Endothelial cell of umbilical vein (primary cell): ENCODE measurements at regions not wholly inside any gene's neighbourhood (a gene's known extent, or its start where the extent isn't known, plus 50 kb on each side); places are given as distances from the start of the nearest gene placed in this dataset.

Source experiments
- BruUV-seq: library from RNA; stranded (reverse); fragments of 400-500 nt; replicated peaks from 2 replicates; lab custom pipeline; 2021; lab: Mats Ljungman, UMichigan
- CTCF ChIA-PET: fragments of 300-600, 350-600 bp; sonication (Branson Sonifier 250); formaldehyde crosslinking; loops from one replicate; lab custom pipeline; 2021; ENCODE audit warnings: antibody characterized with exemption, inconsistent platforms; lab: Charles Lee
- POLR2A ChIA-PET: fragments of 300-600, 350-600 bp; sonication (Branson Sonifier 250); formaldehyde crosslinking; loops from one replicate; lab custom pipeline; 2021; ENCODE audit warnings: antibody characterized with exemption, inconsistent platforms; lab: Charles Lee
- DNase-seq: peaks from one replicate; pipeline ENCODE4 v3.0.0-alpha.2; 2011; ENCODE audit warnings: low read depth, low spot score
- FAIRE-seq: peaks from 2 replicates; lab custom pipeline; 2011; peaks lifted over from hg19 to GRCh38; lab: Jason Lieb, UNC
- H2AFZ ChIP-seq: 2 replicates; pipeline ENCODE4 v1.6.0; 2012; ENCODE audit warnings: low read depth, low read length, control low read depth, inconsistent platforms
- H3K27ac ChIP-seq: 2 replicates; pipeline ENCODE4 v1.5.1; 2011; ENCODE audit warnings: low read depth, mild to moderate bottlenecking, control low read depth, low read length, moderate library complexity; ENCODE audit not compliant: insufficient read depth
- H3K27me3 ChIP-seq, 2 experiments: 2 replicates each; pipeline versions ENCODE4 v1.6.0 to v1.6.1; 2011; ENCODE audit warnings: low read length in 2 of 2, mixed read lengths in 1 of 2; ENCODE audit not compliant: control insufficient read depth in 2 of 2, insufficient read depth in 2 of 2
- H3K36me3 ChIP-seq, 2 experiments: 2 replicates in 1 of 2; 3 replicates in 1 of 2; pipeline ENCODE4 v1.5.1; 2011; ENCODE audit warnings: low read length in 2 of 2, mild to moderate bottlenecking in 1 of 2, moderate library complexity in 1 of 2; ENCODE audit not compliant: control insufficient read depth in 2 of 2, insufficient read depth in 2 of 2; ENCODE audit errors: extremely low read depth in 1 of 2
- H3K4me1 ChIP-seq: 3 replicates; pipeline ENCODE4 v1.5.1; 2011; ENCODE audit warnings: mild to moderate bottlenecking, low read length; ENCODE audit not compliant: control insufficient read depth, insufficient read depth; ENCODE audit errors: extremely low read depth
- H3K4me2 ChIP-seq: 2 replicates; pipeline ENCODE4 v1.6.1; 2011; ENCODE audit warnings: low read length, control low read depth, mixed read lengths; ENCODE audit not compliant: insufficient read depth
- H3K4me3 ChIP-seq, 3 experiments: fragments of 200-600 bp in 1 of 3; sonication (generic), shearing (Covaris generic) in 1 of 3; replicated peaks in 1 of 3; 2 replicates each; pipeline ENCODE4 v1.5.1; 2011 to 2016; ENCODE audit warnings: control low read depth in 3 of 3, low read length in 3 of 3, mild to moderate bottlenecking in 2 of 3, inconsistent platforms in 1 of 3, low read depth in 1 of 3, moderate library complexity in 1 of 3; ENCODE audit not compliant: insufficient read depth in 1 of 3
- H3K79me2 ChIP-seq: 2 replicates; pipeline ENCODE4 v1.6.0; 2012; ENCODE audit warnings: low read length, inconsistent platforms; ENCODE audit not compliant: control insufficient read depth, insufficient read depth
- H3K9ac ChIP-seq: replicated peaks from 2 replicates; pipeline ENCODE3; 2011; ENCODE audit warnings: low read length, control low read depth; ENCODE audit not compliant: insufficient read depth; ENCODE audit errors: extremely low read depth
- H3K9me1 ChIP-seq: replicated peaks from 3 replicates; pipeline ENCODE4 v1.6.0; 2011; ENCODE audit warnings: mild to moderate bottlenecking, low read length; ENCODE audit not compliant: control insufficient read depth, insufficient read depth; ENCODE audit errors: extremely low read depth
- H3K9me3 ChIP-seq: replicated peaks from 2 replicates; pipeline ENCODE4 v1.5.1; 2012; ENCODE audit warnings: low read length, inconsistent platforms; ENCODE audit not compliant: control insufficient read depth, insufficient read depth
- H4K20me1 ChIP-seq: replicated peaks from 2 replicates; pipeline ENCODE3; 2011; ENCODE audit warnings: mild to moderate bottlenecking, low read length; ENCODE audit not compliant: control insufficient read depth, insufficient read depth; ENCODE audit errors: extremely low read depth
- EZH2 ChIP-seq: IDR thresholded peaks from 2 replicates; pipeline ENCODE4 v1.6.1; 2012; ENCODE audit warnings: borderline replicate concordance, low read depth, mild to moderate bottlenecking, moderate library complexity, low read length, inconsistent platforms; ENCODE audit not compliant: severe bottlenecking
- JUN ChIP-seq: IDR thresholded peaks from 2 replicates; pipeline ENCODE4 v1.6.1; 2011; ENCODE audit warnings: borderline replicate concordance, low read depth; ENCODE audit not compliant: insufficient read length, insufficient read depth
- POLR2AphosphoS5 ChIP-seq: IDR thresholded peaks from 2 replicates; pipeline ENCODE4 v1.6.1; 2012; ENCODE audit warnings: low read depth, mild to moderate bottlenecking, control low read depth, low read length, moderate library complexity; ENCODE audit not compliant: insufficient read depth
- dilution Hi-C: fragments of 300-500 bp; cut with MboI; formaldehyde crosslinking; loops from one replicate; pipeline ENCODE4 v1.15.0; 2019; ENCODE audit warnings: low sequenced_read_pairs; ENCODE audit not compliant: extremely low pct_ligation_motif_present
- intact Hi-C: fragments of 100-400 bp; cut with micrococcal nuclease; formaldehyde crosslinking; loops from one replicate; pipeline ENCODE4 v1.10.0; 2022
- TF ChIP-seq, protein P1 (sequence below): IDR thresholded peaks from 2 replicates; pipeline ENCODE4 v1.6.1; 2011; ENCODE audit not compliant: insufficient read depth, insufficient read length
- TF ChIP-seq, protein P2 (sequence below), 2 donors: IDR thresholded peaks; 1 replicate in 1 of 2; 2 replicates in 1 of 2; pipeline ENCODE4 v1.5.1; 2011; ENCODE audit warnings: low read length in 2 of 2, mild to moderate bottlenecking in 2 of 2, moderate library complexity in 2 of 2, control low read depth in 1 of 2, inconsistent platforms in 1 of 2, low read depth in 1 of 2; ENCODE audit not compliant: insufficient read depth in 1 of 2; ENCODE audit errors: extremely low read depth in 1 of 2

DNA sequence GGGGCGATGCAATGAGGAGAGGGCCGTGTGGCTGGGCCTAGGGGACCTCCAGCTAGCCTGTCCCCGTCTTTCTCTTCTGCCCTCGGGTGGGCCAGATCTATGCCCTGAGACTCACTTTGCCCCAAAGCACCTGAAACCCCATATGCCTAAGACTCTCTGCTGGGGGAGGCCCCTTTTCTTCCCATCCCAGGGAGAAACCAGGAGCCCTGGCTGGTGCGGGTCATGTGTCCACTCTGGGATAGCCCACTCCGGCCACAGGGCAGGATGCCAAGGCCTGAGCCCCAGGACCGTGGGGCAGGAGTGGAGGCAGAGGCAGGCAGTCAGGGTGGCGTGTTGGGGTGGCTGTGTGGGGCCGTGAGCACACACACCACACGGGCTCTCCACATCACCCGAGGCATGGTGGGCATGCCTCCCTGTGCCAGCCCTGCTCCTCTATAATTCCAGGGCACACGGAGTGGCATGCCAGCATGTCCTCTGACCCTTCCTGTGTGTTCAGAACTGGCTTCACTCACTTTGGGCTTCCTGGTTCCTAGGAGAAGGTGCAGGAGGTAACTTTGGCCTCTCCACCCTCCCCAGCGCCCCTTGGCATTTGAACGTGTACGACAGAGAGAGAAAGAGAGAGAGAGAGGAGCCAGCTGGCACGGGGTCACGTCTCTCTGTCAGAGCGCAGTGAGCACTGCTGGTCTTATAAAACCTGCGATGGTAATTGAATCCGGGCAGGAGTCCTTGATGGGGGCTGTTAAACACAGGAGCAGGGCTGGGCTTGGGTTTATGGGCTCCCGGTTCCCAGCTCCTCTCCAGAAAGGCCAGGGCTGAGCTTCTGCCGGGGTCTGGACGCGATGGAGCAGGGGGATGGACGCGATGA is 144.2 kb downstream of the KIF26A start:
- no peaks in the 10 kb centered on the region for H3K79me2 ChIP-seq
- H3K4me3 ChIP-seq = no peak overlapping the region
- DNase-seq (no peak), FAIRE-seq (no peak)
- no peak overlapping the region for H3K27ac ChIP-seq
- intact Hi-C loops = no loop called here
- no peak overlapping the region for H2AFZ ChIP-seq
- no peaks in the 10 kb centered on the region for H3K9me1 ChIP-seq
- TF ChIP-seq POLR2AphosphoS5 (no peak), JUN (no peak), EZH2 (no peak)
- TF ChIP-seq, protein P1, sequence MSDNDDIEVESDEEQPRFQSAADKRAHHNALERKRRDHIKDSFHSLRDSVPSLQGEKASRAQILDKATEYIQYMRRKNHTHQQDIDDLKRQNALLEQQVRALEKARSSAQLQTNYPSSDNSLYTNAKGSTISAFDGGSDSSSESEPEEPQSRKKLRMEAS = no peak
- TF ChIP-seq, protein P2, sequence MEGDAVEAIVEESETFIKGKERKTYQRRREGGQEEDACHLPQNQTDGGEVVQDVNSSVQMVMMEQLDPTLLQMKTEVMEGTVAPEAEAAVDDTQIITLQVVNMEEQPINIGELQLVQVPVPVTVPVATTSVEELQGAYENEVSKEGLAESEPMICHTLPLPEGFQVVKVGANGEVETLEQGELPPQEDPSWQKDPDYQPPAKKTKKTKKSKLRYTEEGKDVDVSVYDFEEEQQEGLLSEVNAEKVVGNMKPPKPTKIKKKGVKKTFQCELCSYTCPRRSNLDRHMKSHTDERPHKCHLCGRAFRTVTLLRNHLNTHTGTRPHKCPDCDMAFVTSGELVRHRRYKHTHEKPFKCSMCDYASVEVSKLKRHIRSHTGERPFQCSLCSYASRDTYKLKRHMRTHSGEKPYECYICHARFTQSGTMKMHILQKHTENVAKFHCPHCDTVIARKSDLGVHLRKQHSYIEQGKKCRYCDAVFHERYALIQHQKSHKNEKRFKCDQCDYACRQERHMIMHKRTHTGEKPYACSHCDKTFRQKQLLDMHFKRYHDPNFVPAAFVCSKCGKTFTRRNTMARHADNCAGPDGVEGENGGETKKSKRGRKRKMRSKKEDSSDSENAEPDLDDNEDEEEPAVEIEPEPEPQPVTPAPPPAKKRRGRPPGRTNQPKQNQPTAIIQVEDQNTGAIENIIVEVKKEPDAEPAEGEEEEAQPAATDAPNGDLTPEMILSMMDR (IDR thresholded peaks at IDR 0.05; ENCODE audit: extremely low read depth in 1 of 2, insufficient read depth in 1 of 2, low read depth in 1 of 2, low read length in 2 of 2) = no peak
- dilution Hi-C loops = no loop called here
- ChIA-PET POLR2A (no interaction called here), CTCF (no interaction called here)
- H3K4me2 ChIP-seq = no peak overlapping the region
- no peaks in the 10 kb centered on the region for H3K4me1 ChIP-seq
- no peaks in the 10 kb centered on the region for H3K27me3 ChIP-seq
- no TSS peak for BruUV-seq
- no peak overlapping the region for H3K9ac ChIP-seq
- H3K36me3 ChIP-seq = no peaks in the 10 kb centered on the region
- no peaks in the 10 kb centered on the region for H3K9me3 ChIP-seq
- no peaks in the 10 kb centered on the region for H4K20me1 ChIP-seq
